ENCODE measurements at regions not wholly inside any gene's neighbourhood (a gene's known extent, or its start where the extent isn't known, plus 50 kb on each side); places are given as distances from the start of the nearest gene placed in this dataset.
A peak's percentile ranks its signal among the peaks of the same experiment; 100 is the strongest.
"Not testable (repeated sequence)": the region's sequence is repeated elsewhere in the genome, so short reads cannot be mapped to it uniquely, and the experiment has no call there.

DNA sequence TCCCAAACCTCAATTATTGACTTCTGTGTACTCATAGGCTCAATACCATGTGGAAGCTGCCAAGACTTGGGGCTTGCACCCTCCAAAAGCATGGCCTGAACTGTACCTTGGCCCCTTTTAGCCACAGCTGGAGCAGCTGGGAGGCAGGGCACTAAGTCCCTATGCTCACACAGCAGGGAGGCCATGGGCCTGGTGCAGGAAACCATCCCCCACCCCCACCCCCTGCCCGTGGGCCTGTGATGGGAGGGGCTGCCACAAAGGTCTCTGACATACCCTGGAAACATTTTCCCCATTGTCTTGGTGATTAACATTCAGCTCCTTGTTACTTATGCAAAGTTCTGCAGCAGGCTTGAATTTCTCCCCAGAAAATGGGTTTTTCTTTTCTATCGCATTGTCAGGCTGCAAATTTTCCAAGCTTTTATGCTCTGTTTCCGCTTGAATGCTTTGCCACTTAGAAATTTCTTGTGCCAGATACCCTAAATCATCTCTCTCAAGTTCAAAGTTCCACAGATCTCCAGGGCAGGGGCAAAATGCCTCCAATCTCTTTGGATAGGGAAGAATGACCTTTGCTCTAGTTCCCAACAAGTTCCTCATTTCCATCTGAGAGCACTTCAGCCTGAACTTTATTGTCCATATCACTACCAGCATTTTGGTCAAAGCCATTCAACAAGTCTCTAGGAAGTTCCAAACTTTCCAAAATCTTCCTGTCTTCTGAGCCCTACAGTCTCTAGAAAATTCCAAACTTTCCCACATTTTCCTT lies 141.8 kb downstream of the AHR start:
- FAIRE-seq; H2AFZ ChIP-seq (ENCODE audit: low read length); H3K4me3 ChIP-seq (replicated peaks in 1 of 3; ENCODE audit: insufficient read depth in 1 of 3, low read depth in 2 of 3, low read length in 3 of 3); in situ Hi-C loops (cut with HindIII; ENCODE audit: extremely low pct_ligation_motif_present, low pct_unique_long_range_greater_than_20kb); H3K36me3 ChIP-seq (replicated peaks in 1 of 2; ENCODE audit: control insufficient read depth in 1 of 2, insufficient read depth in 2 of 2, low read length in 2 of 2); H3K4me2 ChIP-seq (ENCODE audit: low read depth, low read length); ATAC-seq; H3K79me2 ChIP-seq (ENCODE audit: insufficient read depth, low read length); CTCF ChIA-PET (ENCODE audit: low intra/inter-chr PET ratio, low total read pairs); H3K9ac ChIP-seq (ENCODE audit: insufficient read depth, low read depth, low read length); BruUV-seq (replicated peaks); DNase-seq (ENCODE audit: low spot score); POLR2A ChIA-PET; H3K27ac ChIP-seq (ENCODE audit: extremely low read length, insufficient read depth, low read length); H3K4me1 ChIP-seq (ENCODE audit: insufficient read depth, low read length); intact Hi-C loops (cut with micrococcal nuclease; ENCODE audit: unreplicated experiment); H3K27me3 ChIP-seq (ENCODE audit: control insufficient read depth in 1 of 2, insufficient read depth in 2 of 2, low read length in 2 of 2); H4K20me1 ChIP-seq (ENCODE audit: insufficient read depth, low read length): not testable (repeated sequence)
- peaks cover 17% of the 10 kb centered on the region for H3K9me3 ChIP-seq (ENCODE audit: low read length)
- 31% methylated on average over 3 of the region's 3 CpGs for WGBS (ENCODE audit: low lambda C conversion rate)

- Histone ChIP-seq H3K9ac (ENCODE audit: insufficient read depth, low read depth, low read length) (no peak overlapping the region), H3K36me3 (replicated peaks in 1 of 2; ENCODE audit: control insufficient read depth in 1 of 2, insufficient read depth in 2 of 2, low read length in 2 of 2) (no peaks in the 10 kb centered on the region), H3K27ac (ENCODE audit: extremely low read length, insufficient read depth, low read length) (no peak overlapping the region), H3K4me2 (ENCODE audit: low read depth, low read length) (no peak overlapping the region), H4K20me1 (ENCODE audit: insufficient read depth, low read length) (no peaks in the 10 kb centered on the region), H3K79me2 (ENCODE audit: insufficient read depth, low read length) (no peaks in the 10 kb centered on the region), H3K4me3 (replicated peaks in 1 of 3; ENCODE audit: insufficient read depth in 1 of 3, low read depth in 2 of 3, low read length in 3 of 3) (no peak overlapping the region), H3K9me3 (ENCODE audit: low read length) (peaks cover 17% of the 10 kb centered on the region), H3K4me1 (ENCODE audit: insufficient read depth, low read length) (no peaks in the 10 kb centered on the region), H2AFZ (ENCODE audit: low read length) (no peak overlapping the region), H3K27me3 (ENCODE audit: control insufficient read depth in 1 of 2, insufficient read depth in 2 of 2, low read length in 2 of 2) (no peaks in the 10 kb centered on the region)
- POLR2A ChIA-PET: no interaction called here
- in situ Hi-C loops (cut with HindIII; ENCODE audit: extremely low pct_ligation_motif_present, low pct_unique_long_range_greater_than_20kb): no loop called here
- no peak for TF ChIP-seq TMF1 (CRISPR knock-in tag; IDR thresholded peaks at IDR 0.05; ENCODE audit: low read depth)
- no peak for TF ChIP-seq GATA4 (IDR thresholded peaks at IDR 0.05; ENCODE audit: borderline replicate concordance, low read depth)
- TF ChIP-seq ZNF431 (CRISPR knock-in tag; IDR thresholded peaks at IDR 0.05; ENCODE audit: borderline replicate concordance, low read depth): 0 out of 2 replicates have a peak, but pooled peaks have one; percentile 60
- no peak for TF ChIP-seq ZFYVE20 (CRISPR knock-in tag; IDR thresholded peaks at IDR 0.05; ENCODE audit: borderline replicate concordance, low read depth)
- intact Hi-C loops (cut with micrococcal nuclease; ENCODE audit: unreplicated experiment): no loop called here
- 39% methylated on average over 5 of the region's 5 CpGs for WGBS (ENCODE audit: low lambda C conversion rate)
- DNase-seq (ENCODE audit: low spot score): no peak
- no TSS peak for BruUV-seq (replicated peaks)
- CTCF ChIA-PET (ENCODE audit: low intra/inter-chr PET ratio, low total read pairs): no interaction called here
- ATAC-seq: no peak
- no peak for FAIRE-seq
Measured at GRCh38 chr7:17440831-17441230, 142.4 kb downstream of the AHR start.

All from HepG2 (cell line).